SU-DHL-6 (cell line): ENCODE measurements at regions not wholly inside any gene's neighbourhood (a gene's known extent, or its start where the extent isn't known, plus 50 kb on each side); places are given as distances from the start of the nearest gene placed in this dataset.

Experiments
- H2AFZ ChIP-seq: fragments of 200-600 bp; sonication (generic); 2 replicates; pipeline ENCODE4 v1.6.1; 2014; ENCODE audit warnings: low read depth, mild to moderate bottlenecking, moderate library complexity, mixed read lengths, antibody characterized with exemption, low read length; ENCODE audit not compliant: severe bottlenecking
- H3F3A ChIP-seq: fragments of 200-600 bp; shearing (Covaris generic); 2 replicates; pipeline ENCODE4 v1.6.0; 2016; ENCODE audit warnings: antibody characterized with exemption, mild to moderate bottlenecking; ENCODE audit not compliant: insufficient read depth
- H3K27ac ChIP-seq: fragments of 200-600 bp; sonication (generic); 2 replicates; pipeline ENCODE4 v1.5.1; 2016; ENCODE audit warnings: low read depth, mild to moderate bottlenecking, low read length, moderate library complexity, mixed read lengths
- H3K27me3 ChIP-seq: fragments of 200-600 bp; sonication (generic), shearing (Covaris generic); 2 replicates; pipeline ENCODE4 v1.6.0; 2014; ENCODE audit warnings: mild to moderate bottlenecking, low read length
- H3K36me3 ChIP-seq: fragments of 200-600 bp; sonication (generic); 2 replicates; pipeline ENCODE4 v1.6.1; 2014; ENCODE audit warnings: mild to moderate bottlenecking, low read length, mixed read lengths
- H3K4me2 ChIP-seq: fragments of 300-600, 200-600 bp; shearing (Covaris generic), sonication (generic); 2 replicates; pipeline ENCODE4 v1.6.0; 2014; ENCODE audit warnings: low read length, low read depth, mild to moderate bottlenecking; ENCODE audit not compliant: poor library complexity, severe bottlenecking
- H3K4me3 ChIP-seq: fragments of 200-600 bp; sonication (generic); 2 replicates; pipeline ENCODE4 v1.5.1; 2014; ENCODE audit warnings: antibody characterized with exemption, low read length, mild to moderate bottlenecking, mixed read lengths; ENCODE audit not compliant: insufficient read depth, poor library complexity, severe bottlenecking
- H3K79me2 ChIP-seq: fragments of 200-600 bp; sonication (generic); 2 replicates; pipeline ENCODE4 v1.6.1; 2014; ENCODE audit warnings: mild to moderate bottlenecking, low read length, moderate library complexity; ENCODE audit not compliant: insufficient read depth
- H3K9ac ChIP-seq: fragments of 200-600 bp; sonication (generic); 2 replicates; pipeline ENCODE4 v1.7.0; 2014; ENCODE audit warnings: mild to moderate bottlenecking, low read length
- H3K9me2 ChIP-seq: fragments of 200-600 bp; sonication (generic); replicated peaks from 2 replicates; pipeline ENCODE4 v1.6.1; 2014; ENCODE audit warnings: low read length; ENCODE audit not compliant: insufficient read depth
- H3K9me3 ChIP-seq: fragments of 200-600 bp; sonication (generic); 2 replicates; pipeline ENCODE4 v1.6.1; 2014; ENCODE audit warnings: low read length, mixed read lengths; ENCODE audit not compliant: insufficient read depth
- H4K20me1 ChIP-seq: fragments of 200-600 bp; sonication (generic); 2 replicates; pipeline ENCODE4 v1.6.1; 2014; ENCODE audit warnings: low read depth, mild to moderate bottlenecking, antibody characterized with exemption, low read length, moderate library complexity, mixed read lengths
- CTCF ChIP-seq: fragments of 200-600 bp; sonication (generic); IDR thresholded peaks from one replicate; pipeline ENCODE4 v1.5.1; 2017; ENCODE audit warnings: antibody characterized with exemption, mild to moderate bottlenecking, low read length, moderate library complexity; ENCODE audit not compliant: insufficient read depth, poor library complexity, severe bottlenecking
- EZH2phosphoT487 ChIP-seq: fragments of 200-600 bp; sonication (generic), shearing (Covaris generic); conservative IDR thresholded peaks from 2 replicates; pipeline ENCODE4 v1.6.1; 2018; ENCODE audit warnings: mild to moderate bottlenecking, antibody characterized with exemption, low read length, moderate library complexity, mixed read lengths

GRCh38 chr2:43111788-43112554, 114.4 kb downstream of the ZFP36L2 start:
- Histone ChIP-seq H3K4me2 (no peak overlapping the region), H2AFZ (no peak overlapping the region), H3K4me3 (no peak overlapping the region), H4K20me1 (no peaks in the 10 kb centered on the region), H3K36me3 (no peaks in the 10 kb centered on the region), H3K9me3 (no peaks in the 10 kb centered on the region), H3K9ac (no peak overlapping the region), H3K27me3 (no peaks in the 10 kb centered on the region), H3K27ac (no peak overlapping the region), H3K9me2 (no peaks in the 10 kb centered on the region), H3K79me2 (no peaks in the 10 kb centered on the region), H3F3A (no peaks in the 10 kb centered on the region)
- TF ChIP-seq EZH2phosphoT487 (no peak), CTCF (no peak)

GRCh38 chr2:43110442-43110871, 115.9 kb downstream of the ZFP36L2 start:
- Histone ChIP-seq H3K27ac (no peak overlapping the region), H3K9ac (no peak overlapping the region), H2AFZ (no peak overlapping the region), H3K9me3 (no peaks in the 10 kb centered on the region), H3K4me2 (no peak overlapping the region), H3K9me2 (no peaks in the 10 kb centered on the region), H3K36me3 (no peaks in the 10 kb centered on the region), H3K79me2 (no peaks in the 10 kb centered on the region), H4K20me1 (no peaks in the 10 kb centered on the region), H3K4me3 (no peak overlapping the region), H3K27me3 (no peaks in the 10 kb centered on the region), H3F3A (no peaks in the 10 kb centered on the region)
- no peak for TF ChIP-seq EZH2phosphoT487

GRCh38 chr2:43109261-43109743, 117.1 kb downstream of the ZFP36L2 start:
- H3K27me3 ChIP-seq = no peaks in the 10 kb centered on the region
- H3K79me2 ChIP-seq = no peaks in the 10 kb centered on the region
- no peaks in the 10 kb centered on the region for H3K9me3 ChIP-seq
- H3K9me2 ChIP-seq = no peaks in the 10 kb centered on the region
- no peak overlapping the region for H3K4me3 ChIP-seq
- no peak overlapping the region for H2AFZ ChIP-seq
- TF ChIP-seq CTCF (no peak), EZH2phosphoT487 (no peak)
- H3K36me3 ChIP-seq = no peaks in the 10 kb centered on the region
- no peaks in the 10 kb centered on the region for H4K20me1 ChIP-seq
- H3K9ac ChIP-seq = no peak overlapping the region
- no peak overlapping the region for H3K27ac ChIP-seq
- H3F3A ChIP-seq = no peaks in the 10 kb centered on the region
- H3K4me2 ChIP-seq = no peak overlapping the region

GRCh38 chr2:43107679-43108078, 118.7 kb downstream of the ZFP36L2 start:
- Histone ChIP-seq H3K4me2 (no peak overlapping the region), H3K4me3 (no peak overlapping the region), H3K9ac (no peak overlapping the region), H2AFZ (no peak overlapping the region), H3K9me2 (no peaks in the 10 kb centered on the region), H3K79me2 (no peaks in the 10 kb centered on the region), H3K27me3 (no peaks in the 10 kb centered on the region), H3F3A (no peaks in the 10 kb centered on the region), H3K27ac (no peak overlapping the region), H3K36me3 (no peaks in the 10 kb centered on the region), H4K20me1 (no peaks in the 10 kb centered on the region), H3K9me3 (no peaks in the 10 kb centered on the region)
- no peak for TF ChIP-seq CTCF
